GM12878 (cell line): ENCODE measurements at regions not wholly inside any gene's neighbourhood (a gene's known extent, or its start where the extent isn't known, plus 50 kb on each side); places are given as distances from the start of the nearest gene placed in this dataset.

Experiments
- ATAC-seq: fragments of 200-7000 bp; cut with Tn5 transposase; 3 replicates; pipeline ENCODE4 v1.9.1; 2020; ENCODE audit warnings: mild to moderate bottlenecking, moderate library complexity
- BruUV-seq: library from RNA; stranded (reverse); fragments of 400-500 nt; replicated peaks from 2 replicates; lab custom pipeline; 2021; lab: Mats Ljungman, UMichigan
- CTCF ChIA-PET: fragments of 300-600 bp; sonication (Branson Sonifier 250); formaldehyde crosslinking; extraction: SDS; loops from one replicate; lab custom pipeline; 2021; ENCODE audit warnings: inconsistent platforms; lab: Yijun Ruan, JAX
- POLR2A ChIA-PET: fragments of 350-600 bp; formaldehyde crosslinking; extraction: SDS; loops from one replicate; lab custom pipeline; 2021; ENCODE audit warnings: inconsistent platforms; lab: Charles Lee
- RAD21 ChIA-PET: fragments of 300-600 bp; sonication (Branson Sonifier 250); formaldehyde crosslinking; loops from one replicate; lab custom pipeline; 2023; ENCODE audit warnings: antibody characterized with exemption; ENCODE audit not compliant: unreplicated experiment; lab: Charles Lee
- SMC1A ChIA-PET: fragments of 300-600 bp; sonication (Branson Sonifier 250); formaldehyde crosslinking; loops from one replicate; lab custom pipeline; 2023; ENCODE audit not compliant: unreplicated experiment, uncharacterized antibody; lab: Charles Lee
- DNase-seq: peaks from one replicate; pipeline ENCODE4 v3.0.0-alpha.2; 2011; ENCODE audit warnings: low read depth, low spot score
- FAIRE-seq: peaks from 3 replicates; lab custom pipeline; 2011; peaks lifted over from hg19 to GRCh38; lab: Jason Lieb, UNC
- H2AFZ ChIP-seq: 2 replicates; pipeline ENCODE4 v1.6.0; 2011; ENCODE audit warnings: low read depth, low read length, control low read depth; ENCODE audit not compliant: control insufficient read depth
- H3K27ac ChIP-seq: 2 replicates; pipeline ENCODE4 v1.5.1; 2011; ENCODE audit warnings: control low read depth; ENCODE audit not compliant: control insufficient read depth, insufficient read depth
- H3K27me3 ChIP-seq, 2 experiments: replicated peaks in 1 of 2; 2 replicates each; pipeline versions ENCODE4 v1.6.0 to v1.6.1; 2011; ENCODE audit warnings: low read length in 1 of 2; ENCODE audit not compliant: control insufficient read depth in 2 of 2, insufficient read depth in 2 of 2
- H3K36me3 ChIP-seq, 2 experiments: 2 replicates each; pipeline ENCODE4 v1.5.1; 2011; ENCODE audit warnings: low read length in 1 of 2; ENCODE audit not compliant: control insufficient read depth in 2 of 2, insufficient read depth in 2 of 2
- H3K4me1 ChIP-seq: 2 replicates; pipeline ENCODE4 v1.6.1; 2011; ENCODE audit warnings: mild to moderate bottlenecking, low read length, moderate library complexity, mixed read lengths; ENCODE audit not compliant: control insufficient read depth, insufficient read depth
- H3K4me2 ChIP-seq: 2 replicates; pipeline ENCODE4 v1.6.0; 2011; ENCODE audit warnings: control low read depth; ENCODE audit not compliant: control insufficient read depth, insufficient read depth
- H3K4me3 ChIP-seq: fragments of 200-600 bp; sonication (generic); 2 replicates; pipeline ENCODE4 v1.5.1; 2016
- H3K79me2 ChIP-seq: 2 replicates; pipeline ENCODE4 v1.6.0; 2011; ENCODE audit warnings: low read length; ENCODE audit not compliant: control insufficient read depth, insufficient read depth
- H3K9ac ChIP-seq: 2 replicates; pipeline ENCODE4 v1.8.0; 2011; ENCODE audit warnings: low read length, control low read depth, mixed read lengths; ENCODE audit not compliant: control insufficient read depth, insufficient read depth
- H3K9me3 ChIP-seq: replicated peaks from 3 replicates; pipeline ENCODE4 v1.5.1; 2011; ENCODE audit warnings: mild to moderate bottlenecking, low read length; ENCODE audit not compliant: control insufficient read depth, insufficient read depth
- H4K20me1 ChIP-seq: 2 replicates; pipeline ENCODE4 v1.6.0; 2011; ENCODE audit not compliant: control insufficient read depth, insufficient read depth
- CBFB ChIP-seq: IDR thresholded peaks from 2 replicates; pipeline ENCODE4 v1.6.1; 2016; ENCODE audit warnings: antibody characterized with exemption, low read depth
- CHD2 ChIP-seq: IDR thresholded peaks from 2 replicates; pipeline ENCODE4 v1.6.1; 2011; ENCODE audit warnings: low read depth, low read length, improper control_type of control experiment, borderline replicate concordance
- KDM1A ChIP-seq: fragments of 200-600 bp; sonication (generic); IDR thresholded peaks from 2 replicates; pipeline ENCODE4 v1.6.1; 2016; ENCODE audit warnings: borderline replicate concordance
- RB1 ChIP-seq: fragments of 450-650 bp; formaldehyde crosslinking; IDR thresholded peaks from 2 replicates; pipeline ENCODE4 v1.6.1; 2017; ENCODE audit warnings: mild to moderate bottlenecking, borderline replicate concordance
- RCOR1 ChIP-seq: conservative IDR thresholded peaks from 2 replicates; pipeline ENCODE4 v1.6.1; 2012; ENCODE audit warnings: low read depth, low read length, improper control_type of control experiment
- WGBS: methylation state at CpG from one replicate; pipeline ENCODE4 v1.1.6; 2016; ENCODE audit warnings: low lambda C conversion rate; ENCODE audit not compliant: insufficient replicate concordance, insufficient coverage; ENCODE audit errors: missing lambda C conversion rate; 5-methylcytosine and 5-hydroxymethylcytosine counted together
- in situ Hi-C: fragments of 300-500 bp; cut with MboI; formaldehyde crosslinking; loops from 9 replicates; pipeline ENCODE4 v1.14.3; 2018; ENCODE audit warnings: mixed read lengths
- intact Hi-C: fragments of 100-400 bp; cut with micrococcal nuclease; formaldehyde crosslinking; loops from one replicate; pipeline ENCODE4 v1.14.2; 2022; ENCODE audit not compliant: unreplicated experiment
- TF ChIP-seq, protein P1 (sequence below), 3 experiments: IDR thresholded peaks in 2 of 3; conservative IDR thresholded peaks in 1 of 3; 2 replicates each; pipeline ENCODE4 v1.5.1; 2011; ENCODE audit warnings: low read depth in 3 of 3, low read length in 3 of 3, mild to moderate bottlenecking in 3 of 3, control low read depth in 2 of 3, moderate library complexity in 2 of 3, inconsistent platforms in 1 of 3, mixed read lengths in 1 of 3; ENCODE audit not compliant: control insufficient read depth in 2 of 3, insufficient read depth in 1 of 3; ENCODE audit errors: extremely low read depth in 1 of 3
- TF ChIP-seq, protein P2 (sequence below): IDR thresholded peaks from 2 replicates; pipeline ENCODE4 v1.6.1; 2012; ENCODE audit warnings: low read depth, low read length, improper control_type of control experiment
- TF ChIP-seq, protein P3 (sequence below): IDR thresholded peaks from 2 replicates; pipeline ENCODE4 v1.6.1; 2012; ENCODE audit warnings: low read depth, low read length, improper control_type of control experiment

DNA sequence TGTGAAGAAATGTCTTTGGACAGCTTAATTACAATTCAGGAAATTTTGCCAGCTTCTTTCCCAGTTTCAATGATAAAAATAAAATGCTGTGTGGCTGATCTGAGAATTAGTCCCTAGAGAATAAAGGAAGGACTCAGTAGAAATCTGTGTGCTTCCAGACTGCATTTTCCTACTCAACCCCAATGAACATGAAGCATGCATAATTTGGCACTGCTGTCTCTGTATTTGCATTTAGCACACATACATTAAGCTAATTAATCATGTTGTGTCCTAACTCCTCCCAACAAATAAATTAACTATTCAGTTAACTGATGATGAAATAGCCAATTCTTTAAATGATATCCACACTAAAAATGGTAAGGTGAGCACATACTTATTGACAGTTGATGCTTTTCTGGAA lies 380.0 kb upstream of the RORB start:
- Histone ChIP-seq H3K27me3 (no peaks in the 10 kb centered on the region), H4K20me1 (no peaks in the 10 kb centered on the region), H3K36me3 (no peaks in the 10 kb centered on the region), H3K9ac (no peak overlapping the region), H3K9me3 (no peaks in the 10 kb centered on the region), H3K4me2 (no peak overlapping the region), H3K79me2 (no peaks in the 10 kb centered on the region), H3K4me1 (no peaks in the 10 kb centered on the region), H3K4me3 (no peak overlapping the region), H2AFZ (no peak overlapping the region), H3K27ac (no peak overlapping the region)
- ATAC-seq = no peak
- CTCF ChIA-PET = no interaction called here
- SMC1A ChIA-PET = no interaction called here
- intact Hi-C loops = no loop called here
- no peak for FAIRE-seq
- no TSS peak for BruUV-seq
- POLR2A ChIA-PET = no interaction called here
- TF ChIP-seq KDM1A (no peak), RCOR1 (no peak), CBFB (no peak)
- TF ChIP-seq, protein P1, sequence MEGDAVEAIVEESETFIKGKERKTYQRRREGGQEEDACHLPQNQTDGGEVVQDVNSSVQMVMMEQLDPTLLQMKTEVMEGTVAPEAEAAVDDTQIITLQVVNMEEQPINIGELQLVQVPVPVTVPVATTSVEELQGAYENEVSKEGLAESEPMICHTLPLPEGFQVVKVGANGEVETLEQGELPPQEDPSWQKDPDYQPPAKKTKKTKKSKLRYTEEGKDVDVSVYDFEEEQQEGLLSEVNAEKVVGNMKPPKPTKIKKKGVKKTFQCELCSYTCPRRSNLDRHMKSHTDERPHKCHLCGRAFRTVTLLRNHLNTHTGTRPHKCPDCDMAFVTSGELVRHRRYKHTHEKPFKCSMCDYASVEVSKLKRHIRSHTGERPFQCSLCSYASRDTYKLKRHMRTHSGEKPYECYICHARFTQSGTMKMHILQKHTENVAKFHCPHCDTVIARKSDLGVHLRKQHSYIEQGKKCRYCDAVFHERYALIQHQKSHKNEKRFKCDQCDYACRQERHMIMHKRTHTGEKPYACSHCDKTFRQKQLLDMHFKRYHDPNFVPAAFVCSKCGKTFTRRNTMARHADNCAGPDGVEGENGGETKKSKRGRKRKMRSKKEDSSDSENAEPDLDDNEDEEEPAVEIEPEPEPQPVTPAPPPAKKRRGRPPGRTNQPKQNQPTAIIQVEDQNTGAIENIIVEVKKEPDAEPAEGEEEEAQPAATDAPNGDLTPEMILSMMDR (IDR thresholded peaks at IDR 0.05 in 2 of 3, conservative IDR thresholded peaks at IDR 0.05 in 1 of 3; ENCODE audit: control insufficient read depth in 2 of 3, extremely low read depth in 1 of 3, insufficient read depth in 1 of 3, low read depth in 3 of 3, low read length in 3 of 3) = no peak
- RAD21 ChIA-PET = no interaction called here
- DNase-seq = no peak
- in situ Hi-C loops = no loop called here

DNA sequence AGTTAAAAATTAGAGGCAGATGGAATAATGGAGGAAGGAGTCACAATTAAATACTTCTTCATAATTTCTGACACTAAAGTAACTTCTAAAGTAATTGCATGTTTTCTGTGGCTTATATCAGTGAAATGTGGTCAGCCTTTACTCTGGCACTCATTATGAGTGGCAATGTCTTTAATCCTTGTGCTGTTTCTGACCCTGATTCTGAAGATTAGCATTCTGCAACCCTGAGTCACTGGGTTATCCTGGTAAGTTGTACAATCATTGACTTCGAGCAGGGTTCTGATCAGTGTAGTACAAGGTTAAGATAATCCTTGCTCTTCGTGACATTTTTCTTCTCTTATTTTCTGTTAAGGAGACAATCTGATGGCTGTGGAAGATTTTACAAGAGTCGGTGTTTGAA lies 379.4 kb upstream of the RORB start:
- ChIA-PET RAD21 (no interaction called here), POLR2A (no interaction called here), CTCF (no interaction called here), SMC1A (no interaction called here)
- Histone ChIP-seq H3K9ac (no peak overlapping the region), H2AFZ (no peak overlapping the region), H3K36me3 (no peaks in the 10 kb centered on the region), H4K20me1 (no peaks in the 10 kb centered on the region), H3K79me2 (no peaks in the 10 kb centered on the region), H3K27me3 (no peaks in the 10 kb centered on the region), H3K27ac (no peak overlapping the region), H3K9me3 (no peaks in the 10 kb centered on the region), H3K4me1 (no peaks in the 10 kb centered on the region), H3K4me2 (no peak overlapping the region), H3K4me3 (no peak overlapping the region)
- in situ Hi-C loops = no loop called here
- intact Hi-C loops = no loop called here
- BruUV-seq = no TSS peak
- no peak for TF ChIP-seq CHD2
- no peak for TF ChIP-seq RB1
- TF ChIP-seq, protein P2, sequence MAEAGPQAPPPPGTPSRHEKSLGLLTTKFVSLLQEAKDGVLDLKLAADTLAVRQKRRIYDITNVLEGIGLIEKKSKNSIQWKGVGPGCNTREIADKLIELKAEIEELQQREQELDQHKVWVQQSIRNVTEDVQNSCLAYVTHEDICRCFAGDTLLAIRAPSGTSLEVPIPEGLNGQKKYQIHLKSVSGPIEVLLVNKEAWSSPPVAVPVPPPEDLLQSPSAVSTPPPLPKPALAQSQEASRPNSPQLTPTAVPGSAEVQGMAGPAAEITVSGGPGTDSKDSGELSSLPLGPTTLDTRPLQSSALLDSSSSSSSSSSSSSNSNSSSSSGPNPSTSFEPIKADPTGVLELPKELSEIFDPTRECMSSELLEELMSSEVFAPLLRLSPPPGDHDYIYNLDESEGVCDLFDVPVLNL = no peak
- TF ChIP-seq, protein P3, sequence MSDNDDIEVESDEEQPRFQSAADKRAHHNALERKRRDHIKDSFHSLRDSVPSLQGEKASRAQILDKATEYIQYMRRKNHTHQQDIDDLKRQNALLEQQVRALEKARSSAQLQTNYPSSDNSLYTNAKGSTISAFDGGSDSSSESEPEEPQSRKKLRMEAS = no peak
- DNase-seq (no peak), ATAC-seq (no peak), FAIRE-seq (no peak)
- WGBS = 23% methylated on average over 3 of the region's 3 CpGs
